Naive thymus-derived CD4-positive, alpha-beta T cell (primary cell): ENCODE measurements at regions not wholly inside any gene's neighbourhood (a gene's known extent, or its start where the extent isn't known, plus 50 kb on each side); places are given as distances from the start of the nearest gene placed in this dataset.

ENCODE experiments used
- ATAC-seq: fragments of 150-1000 bp; cut with Tn5 transposase; 2 replicates; pipeline ENCODE4 v1.10.0; 2021; ENCODE audit warnings: mild to moderate bottlenecking, moderate library complexity
- CTCF ChIA-PET: fragments of 350-600 bp; sonication (Branson Sonifier 250); formaldehyde crosslinking; loops from one replicate; lab custom pipeline; 2021; ENCODE audit warnings: antibody characterized with exemption; lab: Charles Lee
- POLR2A ChIA-PET: fragments of 350-600 bp; sonication (Branson Sonifier 250); formaldehyde crosslinking; loops from one replicate; lab custom pipeline; 2021; ENCODE audit warnings: antibody characterized with exemption, inconsistent platforms; lab: Charles Lee
- DNase-seq, 9 donors: peaks; one replicate each; pipeline versions ENCODE4 v3.0.0 to v3.0.0-alpha.2; 2020 to 2022; ENCODE audit warnings: mixed read lengths in 1 of 9
- H3K27ac ChIP-seq: one replicate; pipeline ENCODE4 v1.7.0; 2013; ENCODE audit warnings: mild to moderate bottlenecking, low read depth, low read length, moderate library complexity
- H3K27me3 ChIP-seq, 2 donors: one replicate each; pipeline ENCODE4 v1.7.0; 2013; ENCODE audit warnings: low read length in 2 of 2, mild to moderate bottlenecking in 2 of 2, moderate library complexity in 2 of 2; ENCODE audit not compliant: control insufficient read depth in 2 of 2, insufficient read depth in 2 of 2
- H3K36me3 ChIP-seq, 3 experiments: 1 replicate in 2 of 3; 2 replicates in 1 of 3; pipeline ENCODE4 v1.7.0; 2013; ENCODE audit warnings: low read length in 3 of 3, mild to moderate bottlenecking in 3 of 3, moderate library complexity in 1 of 3; ENCODE audit not compliant: insufficient read depth in 3 of 3, control insufficient read depth in 2 of 3
- H3K4me1 ChIP-seq, 2 donors: one replicate each; pipeline ENCODE4 v1.7.0; 2013; ENCODE audit warnings: low read length in 2 of 2, mild to moderate bottlenecking in 2 of 2, moderate library complexity in 1 of 2; ENCODE audit not compliant: control insufficient read depth in 2 of 2, insufficient read depth in 2 of 2
- H3K4me3 ChIP-seq: 2 replicates; pipeline ENCODE4 v1.7.0; 2013; ENCODE audit warnings: mild to moderate bottlenecking, low read length
- H3K9me3 ChIP-seq, 3 experiments: 1 replicate in 2 of 3; 2 replicates in 1 of 3; pipeline ENCODE4 v1.7.0; 2013; ENCODE audit warnings: low read length in 3 of 3; ENCODE audit not compliant: control insufficient read depth in 2 of 3
- H3K27ac Mint-ChIP-seq, 9 donors: one replicate each; pipeline ENCODE4 v1.8.0; 2020 to 2022; ENCODE audit warnings: mixed read lengths in 9 of 9, mild to moderate bottlenecking in 8 of 9, moderate library complexity in 5 of 9, inconsistent platforms in 2 of 9
- H3K27me3 Mint-ChIP-seq, 5 donors: one replicate each; pipeline ENCODE4 v1.8.0; 2021 to 2022; ENCODE audit warnings: mixed read lengths in 5 of 5, mild to moderate bottlenecking in 1 of 5
- H3K36me3 Mint-ChIP-seq, 5 donors: one replicate each; pipeline ENCODE4 v1.8.0; 2020 to 2022; ENCODE audit warnings: mixed read lengths in 5 of 5, mild to moderate bottlenecking in 3 of 5, inconsistent platforms in 1 of 5
- H3K4me1 Mint-ChIP-seq, 7 donors: one replicate each; pipeline ENCODE4 v1.8.0; 2020 to 2022; ENCODE audit warnings: mixed read lengths in 7 of 7, mild to moderate bottlenecking in 3 of 7, inconsistent platforms in 1 of 7
- H3K4me3 Mint-ChIP-seq, 10 donors: one replicate each; pipeline ENCODE4 v1.8.0; 2020 to 2022; ENCODE audit warnings: mild to moderate bottlenecking in 10 of 10, mixed read lengths in 10 of 10, moderate library complexity in 6 of 10, inconsistent platforms in 2 of 10
- H3K9me3 Mint-ChIP-seq, 11 donors: one replicate each; pipeline ENCODE4 v1.8.0; 2020 to 2022; ENCODE audit warnings: mixed read lengths in 11 of 11, mild to moderate bottlenecking in 4 of 11, inconsistent platforms in 1 of 11, moderate library complexity in 1 of 11
- intact Hi-C, 2 donors: fragments of 100-400 bp; cut with micrococcal nuclease; formaldehyde crosslinking; loops; one replicate each; pipeline ENCODE4 v1.15.1; 2023

GRCh38 chr5:118647587-118647986 lies 340.8 kb downstream of the DTWD2 start:
- intact Hi-C loops: no loop called here

GRCh38 chr5:118646917-118647316 lies 341.4 kb downstream of the DTWD2 start:
- Histone ChIP-seq H3K36me3 (no peaks in the 10 kb centered on the region), H3K27me3 (no peaks in the 10 kb centered on the region), H3K9me3 (no peaks in the 10 kb centered on the region), H3K4me3 (no peak overlapping the region), H3K27ac (no peak overlapping the region), H3K4me1 (no peaks in the 10 kb centered on the region)
- ChIA-PET CTCF (no interaction called here), POLR2A (no interaction called here)
- ATAC-seq: no peak
- intact Hi-C loops: no loop called here
- no peak overlapping the region for H3K4me3 Mint-ChIP-seq
- no peaks in the 10 kb centered on the region for H3K36me3 Mint-ChIP-seq
- H3K27me3 Mint-ChIP-seq: no peaks in the 10 kb centered on the region
- DNase-seq: no peak
- no peak overlapping the region for H3K27ac Mint-ChIP-seq
- H3K9me3 Mint-ChIP-seq: peaks cover 0 to 12% (median 8%) of the 10 kb centered on the region in 11 donors
- H3K4me1 Mint-ChIP-seq: no peaks in the 10 kb centered on the region

More at GRCh38 chr5:118647587-118647986, 340.8 kb downstream of the DTWD2 start:
- no peaks in the 10 kb centered on the region for H3K27me3 ChIP-seq
- DNase-seq: no peak
- Mint-ChIP-seq H3K36me3 (no peaks in the 10 kb centered on the region), H3K4me1 (no peaks in the 10 kb centered on the region), H3K9me3 (peaks cover 0 to 12% (median 7%) of the 10 kb centered on the region in 11 donors), H3K27me3 (no peaks in the 10 kb centered on the region), H3K27ac (no peak overlapping the region), H3K4me3 (no peak overlapping the region)
- H3K4me3 ChIP-seq: no peak overlapping the region
- ChIA-PET POLR2A (no interaction called here), CTCF (no interaction called here)
- H3K36me3 ChIP-seq: no peaks in the 10 kb centered on the region
- no peaks in the 10 kb centered on the region for H3K4me1 ChIP-seq
- H3K27ac ChIP-seq: no peak overlapping the region
- no peaks in the 10 kb centered on the region for H3K9me3 ChIP-seq
- ATAC-seq: no peak

- peaks cover 0 to 15% (median 0%) of the 10 kb centered on the region in 5 donors for H3K27me3 Mint-ChIP-seq
- Histone ChIP-seq H3K27me3 (no peaks in the 10 kb centered on the region), H3K27ac (no peak overlapping the region), H3K9me3 (peaks cover 0 to 13% (median 0%) of the 10 kb centered on the region in 3 experiments), H3K36me3 (no peaks in the 10 kb centered on the region), H3K4me1 (no peaks in the 10 kb centered on the region), H3K4me3 (no peak overlapping the region)
- intact Hi-C loops: no loop called here
- POLR2A ChIA-PET: no interaction called here
- DNase-seq (no peak), ATAC-seq (no peak)
- no peak overlapping the region for H3K4me3 Mint-ChIP-seq
- CTCF ChIA-PET: no interaction called here
- H3K27ac Mint-ChIP-seq: no peak overlapping the region
- peaks cover 0 to 3% (median 0%) of the 10 kb centered on the region in 5 donors for H3K36me3 Mint-ChIP-seq
- H3K9me3 Mint-ChIP-seq: peaks cover 6 to 83% (median 17%) of the 10 kb centered on the region in 11 donors
- no peaks in the 10 kb centered on the region for H3K4me1 Mint-ChIP-seq
Observed at GRCh38 chr5:118637947-118638670, 350.2 kb downstream of the DTWD2 start.

GRCh38 chr5:118628660-118629354 lies 359.5 kb downstream of the DTWD2 start:
- Histone ChIP-seq H3K36me3 (no peaks in the 10 kb centered on the region), H3K27me3 (no peaks in the 10 kb centered on the region), H3K9me3 (no peaks in the 10 kb centered on the region), H3K4me3 (no peak overlapping the region), H3K4me1 (no peaks in the 10 kb centered on the region), H3K27ac (no peak overlapping the region)
- Mint-ChIP-seq H3K4me3 (no peak overlapping the region), H3K36me3 (no peaks in the 10 kb centered on the region), H3K9me3 (peaks cover 0 to 17% (median 5%) of the 10 kb centered on the region in 11 donors), H3K27ac (no peak overlapping the region), H3K4me1 (no peaks in the 10 kb centered on the region), H3K27me3 (peaks cover 0 to 8% (median 0%) of the 10 kb centered on the region in 5 donors)
- no peak for ATAC-seq
- CTCF ChIA-PET: no interaction called here
- intact Hi-C loops: no loop called here
- POLR2A ChIA-PET: no interaction called here
- no peak for DNase-seq

- Mint-ChIP-seq H3K27ac (no peak overlapping the region), H3K36me3 (no peaks in the 10 kb centered on the region), H3K4me1 (no peaks in the 10 kb centered on the region), H3K27me3 (peaks cover 0 to 4% (median 0%) of the 10 kb centered on the region in 5 donors), H3K4me3 (no peak overlapping the region), H3K9me3 (peaks cover 0 to 8% (median 2%) of the 10 kb centered on the region in 11 donors)
- Histone ChIP-seq H3K27ac (no peak overlapping the region), H3K36me3 (no peaks in the 10 kb centered on the region), H3K4me1 (no peaks in the 10 kb centered on the region), H3K9me3 (no peaks in the 10 kb centered on the region), H3K27me3 (no peaks in the 10 kb centered on the region), H3K4me3 (no peak overlapping the region)
- POLR2A ChIA-PET: no interaction called here
- no peak for DNase-seq
- CTCF ChIA-PET: no interaction called here
- no peak for ATAC-seq
- intact Hi-C loops: no loop called here
Observed at GRCh38 chr5:118620233-118620632, 368.1 kb downstream of the DTWD2 start.

GRCh38 chr5:118619823-118620222 lies 368.5 kb downstream of the DTWD2 start:
- DNase-seq (no peak), ATAC-seq (no peak)
- intact Hi-C loops: loop anchor here in 1 of 2 donors (10.0 kb wide), 1 partner anchor 1165 kb away; no protein-coding TSS in a partner anchor
- Mint-ChIP-seq H3K4me1 (no peaks in the 10 kb centered on the region), H3K9me3 (peaks cover 0 to 8% (median 2%) of the 10 kb centered on the region in 11 donors), H3K27ac (no peak overlapping the region), H3K4me3 (no peak overlapping the region), H3K36me3 (no peaks in the 10 kb centered on the region), H3K27me3 (peaks cover 0 to 4% (median 0%) of the 10 kb centered on the region in 5 donors)
- no peaks in the 10 kb centered on the region for H3K27me3 ChIP-seq
- no peaks in the 10 kb centered on the region for H3K4me1 ChIP-seq
- H3K4me3 ChIP-seq: no peak overlapping the region
- ChIA-PET POLR2A (no interaction called here), CTCF (no interaction called here)
- no peaks in the 10 kb centered on the region for H3K36me3 ChIP-seq
- no peak overlapping the region for H3K27ac ChIP-seq
- no peaks in the 10 kb centered on the region for H3K9me3 ChIP-seq
